K562 (cell line): ENCODE measurements at regions not wholly inside any gene's neighbourhood (a gene's known extent, or its start where the extent isn't known, plus 50 kb on each side); places are given as distances from the start of the nearest gene placed in this dataset.

Experiments
- TF ChIP-seq, protein P1 (sequence below): sonication (generic); formaldehyde crosslinking; IDR thresholded peaks from 2 replicates; pipeline ENCODE4 v1.8.1; 2023; ENCODE audit warnings: mild to moderate bottlenecking, missing genetic modification reagents, moderate library complexity
- TF ChIP-seq, protein P2 (sequence below): fragments of 250-450 bp; sonication (Bioruptor Pico); IDR thresholded peaks from 2 replicates; pipeline ENCODE4 v1.5.0; 2020; ENCODE audit warnings: mild to moderate bottlenecking, borderline replicate concordance

DNA sequence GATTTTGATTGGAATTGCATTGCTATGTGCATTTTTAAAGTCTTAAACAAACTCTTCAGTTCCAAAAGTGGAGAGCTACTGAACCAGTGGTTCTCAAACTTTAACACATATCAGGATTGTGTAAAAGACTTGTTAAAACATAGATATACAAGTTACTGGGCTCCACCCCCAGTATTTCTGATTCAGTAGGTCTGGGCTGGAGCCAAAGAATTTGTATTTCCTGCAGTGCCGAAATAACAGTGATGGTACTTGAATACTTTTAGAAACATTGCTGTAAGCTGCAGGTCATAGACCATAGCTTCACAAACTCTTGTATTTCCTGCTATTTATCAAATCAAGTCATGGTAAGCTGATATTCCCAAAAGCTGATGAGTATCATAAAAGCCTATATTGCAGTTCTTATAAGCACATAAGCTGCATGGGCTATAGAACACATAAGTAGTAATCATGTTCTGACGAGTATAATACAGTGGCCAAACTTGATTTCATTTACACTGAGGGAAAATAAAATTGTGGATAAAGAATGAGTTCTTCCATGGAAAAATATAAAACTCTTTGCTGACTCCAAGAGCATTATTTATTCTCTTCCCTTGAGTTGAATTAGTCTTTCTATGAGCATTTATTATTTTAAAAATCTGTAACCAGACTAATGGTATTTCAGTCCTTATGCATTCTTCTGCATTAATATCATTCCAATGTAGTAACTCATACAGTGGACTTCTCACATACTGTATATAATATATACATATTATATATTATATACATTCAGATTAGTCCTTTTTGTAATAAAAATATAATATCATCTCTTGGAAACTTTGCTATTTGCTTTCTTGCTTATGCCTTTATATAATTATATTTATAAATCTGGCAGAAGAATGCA lies 550.5 kb upstream of the AGTR1 start:
- TF ChIP-seq, protein P1, sequence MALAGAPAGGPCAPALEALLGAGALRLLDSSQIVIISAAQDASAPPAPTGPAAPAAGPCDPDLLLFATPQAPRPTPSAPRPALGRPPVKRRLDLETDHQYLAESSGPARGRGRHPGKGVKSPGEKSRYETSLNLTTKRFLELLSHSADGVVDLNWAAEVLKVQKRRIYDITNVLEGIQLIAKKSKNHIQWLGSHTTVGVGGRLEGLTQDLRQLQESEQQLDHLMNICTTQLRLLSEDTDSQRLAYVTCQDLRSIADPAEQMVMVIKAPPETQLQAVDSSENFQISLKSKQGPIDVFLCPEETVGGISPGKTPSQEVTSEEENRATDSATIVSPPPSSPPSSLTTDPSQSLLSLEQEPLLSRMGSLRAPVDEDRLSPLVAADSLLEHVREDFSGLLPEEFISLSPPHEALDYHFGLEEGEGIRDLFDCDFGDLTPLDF (CRISPR knock-in tag) = no peak
- TF ChIP-seq, protein P2, sequence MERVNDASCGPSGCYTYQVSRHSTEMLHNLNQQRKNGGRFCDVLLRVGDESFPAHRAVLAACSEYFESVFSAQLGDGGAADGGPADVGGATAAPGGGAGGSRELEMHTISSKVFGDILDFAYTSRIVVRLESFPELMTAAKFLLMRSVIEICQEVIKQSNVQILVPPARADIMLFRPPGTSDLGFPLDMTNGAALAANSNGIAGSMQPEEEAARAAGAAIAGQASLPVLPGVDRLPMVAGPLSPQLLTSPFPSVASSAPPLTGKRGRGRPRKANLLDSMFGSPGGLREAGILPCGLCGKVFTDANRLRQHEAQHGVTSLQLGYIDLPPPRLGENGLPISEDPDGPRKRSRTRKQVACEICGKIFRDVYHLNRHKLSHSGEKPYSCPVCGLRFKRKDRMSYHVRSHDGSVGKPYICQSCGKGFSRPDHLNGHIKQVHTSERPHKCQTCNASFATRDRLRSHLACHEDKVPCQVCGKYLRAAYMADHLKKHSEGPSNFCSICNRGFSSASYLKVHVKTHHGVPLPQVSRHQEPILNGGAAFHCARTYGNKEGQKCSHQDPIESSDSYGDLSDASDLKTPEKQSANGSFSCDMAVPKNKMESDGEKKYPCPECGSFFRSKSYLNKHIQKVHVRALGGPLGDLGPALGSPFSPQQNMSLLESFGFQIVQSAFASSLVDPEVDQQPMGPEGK = no peak
